ENCODE measurements at regions not wholly inside any gene's neighbourhood (a gene's known extent, or its start where the extent isn't known, plus 50 kb on each side); places are given as distances from the start of the nearest gene placed in this dataset.

- Histone ChIP-seq H3K36me3 (ENCODE audit: insufficient read depth, low read length) (no peaks in the 10 kb centered on the region), H4K20me1 (ENCODE audit: insufficient read depth, low read length) (no peaks in the 10 kb centered on the region), H3K27ac (ENCODE audit: low read depth, low read length, poor library complexity, severe bottlenecking) (no peak overlapping the region), H3K9ac (ENCODE audit: low read length) (no peak overlapping the region), H3K27me3 (ENCODE audit: insufficient read depth, low read length) (no peaks in the 10 kb centered on the region), H3K4me3 (ENCODE audit: low read depth, low read length, poor library complexity, severe bottlenecking) (no peak overlapping the region), H3K79me2 (ENCODE audit: insufficient read depth, low read length) (no peaks in the 10 kb centered on the region), H3K4me1 (ENCODE audit: insufficient read depth, low read length, severe bottlenecking) (no peaks in the 10 kb centered on the region), H3F3A (ENCODE audit: insufficient read depth, low read length) (no peaks in the 10 kb centered on the region), H3K9me3 (ENCODE audit: low read length) (no peaks in the 10 kb centered on the region), H2AFZ (ENCODE audit: low read length) (no peak overlapping the region), H3K4me2 (ENCODE audit: low read length) (no peak overlapping the region), H3K9me2 (ENCODE audit: low read depth, low read length) (no peaks in the 10 kb centered on the region)
- no peak for TF ChIP-seq EZH2 (IDR thresholded peaks at IDR 0.05; ENCODE audit: borderline replicate concordance, low read length)
- no peak for TF ChIP-seq CTCF (IDR thresholded peaks at IDR 0.05; ENCODE audit: low read length)
Measured at GRCh38 chr15:96237002-96237401, 93.5 kb upstream of the NR2F2 start.

GRCh38 chr15:96242761-96243160 lies 87.7 kb upstream of the NR2F2 start:
- Histone ChIP-seq H3K27me3 (ENCODE audit: insufficient read depth, low read length) (no peaks in the 10 kb centered on the region), H3K4me1 (ENCODE audit: insufficient read depth, low read length, severe bottlenecking) (no peaks in the 10 kb centered on the region), H3F3A (ENCODE audit: insufficient read depth, low read length) (no peaks in the 10 kb centered on the region), H3K9me2 (ENCODE audit: low read depth, low read length) (no peaks in the 10 kb centered on the region), H3K4me3 (ENCODE audit: low read depth, low read length, poor library complexity, severe bottlenecking) (no peak overlapping the region), H3K9ac (ENCODE audit: low read length) (no peak overlapping the region), H3K4me2 (ENCODE audit: low read length) (no peak overlapping the region), H2AFZ (ENCODE audit: low read length) (no peak overlapping the region), H3K79me2 (ENCODE audit: insufficient read depth, low read length) (no peaks in the 10 kb centered on the region), H3K27ac (ENCODE audit: low read depth, low read length, poor library complexity, severe bottlenecking) (no peak overlapping the region), H3K9me3 (ENCODE audit: low read length) (no peaks in the 10 kb centered on the region), H4K20me1 (ENCODE audit: insufficient read depth, low read length) (no peaks in the 10 kb centered on the region), H3K36me3 (ENCODE audit: insufficient read depth, low read length) (no peaks in the 10 kb centered on the region)
- TF ChIP-seq CTCF (IDR thresholded peaks at IDR 0.05; ENCODE audit: low read length) = no peak
- no peak for TF ChIP-seq EZH2 (IDR thresholded peaks at IDR 0.05; ENCODE audit: borderline replicate concordance, low read length)

- Histone ChIP-seq H3K9ac (ENCODE audit: low read length) (no peak overlapping the region), H3K4me2 (ENCODE audit: low read length) (no peak overlapping the region), H3K4me1 (ENCODE audit: insufficient read depth, low read length, severe bottlenecking) (no peaks in the 10 kb centered on the region), H3K9me2 (ENCODE audit: low read depth, low read length) (no peaks in the 10 kb centered on the region), H3K27ac (ENCODE audit: low read depth, low read length, poor library complexity, severe bottlenecking) (no peak overlapping the region), H4K20me1 (ENCODE audit: insufficient read depth, low read length) (no peaks in the 10 kb centered on the region), H3F3A (ENCODE audit: insufficient read depth, low read length) (no peaks in the 10 kb centered on the region), H3K79me2 (ENCODE audit: insufficient read depth, low read length) (no peaks in the 10 kb centered on the region), H3K9me3 (ENCODE audit: low read length) (no peaks in the 10 kb centered on the region), H2AFZ (ENCODE audit: low read length) (no peak overlapping the region), H3K27me3 (ENCODE audit: insufficient read depth, low read length) (no peaks in the 10 kb centered on the region), H3K4me3 (ENCODE audit: low read depth, low read length, poor library complexity, severe bottlenecking) (no peak overlapping the region), H3K36me3 (ENCODE audit: insufficient read depth, low read length) (no peaks in the 10 kb centered on the region)
- no peak for TF ChIP-seq EZH2 (IDR thresholded peaks at IDR 0.05; ENCODE audit: borderline replicate concordance, low read length)
- no peak for TF ChIP-seq CTCF (IDR thresholded peaks at IDR 0.05; ENCODE audit: low read length)
Measured at GRCh38 chr15:96243701-96244100, 86.8 kb upstream of the NR2F2 start.
